ENCODE measurements at regions not wholly inside any gene's neighbourhood (a gene's known extent, or its start where the extent isn't known, plus 50 kb on each side); places are given as distances from the start of the nearest gene placed in this dataset.
A peak's percentile ranks its signal among the peaks of the same experiment; 100 is the strongest.

DNA sequence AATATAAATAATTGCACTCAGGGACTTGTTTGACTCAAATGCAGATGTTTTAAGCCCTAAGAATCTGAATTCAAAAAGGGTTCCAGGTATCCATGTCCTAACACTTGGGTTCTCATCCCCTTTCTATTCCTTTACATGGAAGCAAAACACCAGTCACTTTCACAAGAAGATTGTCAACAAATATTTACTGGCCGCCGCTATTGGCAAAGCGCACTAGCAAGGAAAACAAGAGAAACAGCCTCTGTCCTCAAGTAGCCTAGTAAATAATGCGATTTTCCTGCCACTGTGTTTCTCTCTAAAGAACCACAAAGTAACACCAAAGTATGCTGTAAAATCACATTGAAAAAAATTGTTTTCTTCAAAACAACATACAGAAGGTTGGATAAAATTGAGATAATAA lies 66.7 kb upstream of the EZH2 start:
- no CpG with 5 or more reads among the region's 4 CpGs for WGBS (ENCODE audit: extremely low coverage, insufficient coverage, insufficient read length)
- H3K9me3 ChIP-seq (ENCODE audit: insufficient read depth, low read depth, low read length) = peaks cover 2% of the 10 kb centered on the region
- no peak overlapping the region for H3K4me2 ChIP-seq (ENCODE audit: low read length)
- H3K4me1 ChIP-seq (ENCODE audit: control insufficient read depth in 1 of 2, insufficient read depth in 2 of 2, low read length in 2 of 2) = no peaks in the 10 kb centered on the region
- no peak overlapping the region for H4K8ac ChIP-seq (ENCODE audit: low read depth, low read length)
- H3K9ac ChIP-seq (ENCODE audit: low read length) = no peak overlapping the region
- no peak for DNase-seq
- no peak overlapping the region for H3K27ac ChIP-seq (ENCODE audit: low read depth, low read length)
- no peak overlapping the region for H3K23ac ChIP-seq (ENCODE audit: low read length)
- H3K36me3 ChIP-seq (ENCODE audit: control insufficient read depth in 1 of 2, insufficient read depth in 2 of 2, low read length in 2 of 2) = no peaks in the 10 kb centered on the region
- no peak overlapping the region for H3K4ac ChIP-seq (ENCODE audit: low read depth, low read length)
- H3K27me3 ChIP-seq (ENCODE audit: insufficient read depth, low read length) = no peaks in the 10 kb centered on the region
- H2BK5ac ChIP-seq (ENCODE audit: low read depth, low read length, poor library complexity) = no peak overlapping the region
- H3K14ac ChIP-seq (ENCODE audit: low read length) = no peak overlapping the region
- H2BK12ac ChIP-seq (ENCODE audit: low read length) = no peak overlapping the region
- H3K18ac ChIP-seq (ENCODE audit: low read length) = no peak overlapping the region
- no peak overlapping the region for H4K91ac ChIP-seq (ENCODE audit: low read depth, low read length)
- no peak overlapping the region for H3K4me3 ChIP-seq (ENCODE audit: low read depth, low read length)
- no peak overlapping the region for H2BK120ac ChIP-seq (ENCODE audit: insufficient read depth, low read length, poor library complexity)
- H2AK5ac ChIP-seq (ENCODE audit: low read length) = no peak overlapping the region
- no peak overlapping the region for H4K12ac ChIP-seq (ENCODE audit: low read depth, low read length)
- no peak overlapping the region for H2AFZ ChIP-seq (ENCODE audit: insufficient read depth, low read length, poor library complexity)
- no peaks in the 10 kb centered on the region for H3K79me1 ChIP-seq (ENCODE audit: low read length)
- no peaks in the 10 kb centered on the region for H3K79me2 ChIP-seq (ENCODE audit: control insufficient read depth, insufficient read depth, low read length, poor library complexity)

DNA sequence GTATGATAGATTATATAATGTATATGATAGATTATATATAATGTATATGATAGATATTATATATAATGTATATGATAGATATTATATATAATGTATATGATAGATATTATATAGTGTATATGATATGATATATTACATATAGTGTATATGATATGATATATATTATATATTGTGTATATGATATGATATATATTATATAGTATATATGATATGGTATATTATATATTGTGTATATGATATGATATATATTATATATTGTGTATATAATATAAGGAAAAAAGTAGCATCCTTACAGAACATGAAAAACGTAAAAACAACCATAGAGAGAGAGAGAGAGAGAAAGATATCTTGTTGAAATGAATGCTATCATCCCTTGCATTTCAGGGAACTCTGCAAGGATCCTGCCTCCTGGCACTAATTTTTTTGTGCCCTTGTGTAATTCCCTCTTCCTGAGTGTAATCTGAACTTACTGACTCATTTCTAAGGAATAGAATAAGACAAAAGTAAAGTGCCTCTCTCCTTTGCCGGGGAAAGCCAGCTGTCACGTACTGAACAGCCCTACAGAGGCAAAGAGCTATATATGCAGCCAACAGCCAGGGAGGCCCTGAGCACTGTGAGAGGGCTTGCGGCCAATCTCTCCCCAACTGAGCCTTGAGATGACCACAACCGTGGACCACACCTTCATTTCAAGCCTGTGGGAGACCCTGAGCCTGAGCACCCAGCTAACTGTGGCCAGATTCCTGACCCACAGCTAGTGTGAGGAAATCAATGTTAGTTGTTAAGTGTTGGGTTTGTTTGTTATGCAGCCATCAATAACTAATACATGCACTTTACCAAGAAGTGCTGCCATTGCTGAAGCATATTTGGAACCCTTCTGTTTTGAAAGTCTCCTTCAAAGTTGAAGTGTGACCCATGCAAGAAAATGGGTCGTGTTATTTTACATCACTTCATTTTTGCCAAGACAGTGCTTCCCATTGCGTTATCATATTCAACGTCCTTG lies 61.1 kb upstream of the EZH2 start:
- no CpG with 5 or more reads among the region's 8 CpGs for WGBS (ENCODE audit: extremely low coverage, insufficient coverage, insufficient read length)

GRCh38 chr7:148941598-148942275 lies 57.6 kb upstream of the EZH2 start:
- no peak overlapping the region for H2BK5ac ChIP-seq (ENCODE audit: low read depth, low read length, poor library complexity)
- no peak overlapping the region for H2AFZ ChIP-seq (ENCODE audit: insufficient read depth, low read length, poor library complexity)

More for the DNA sequence above, 61.1 kb upstream of the EZH2 start:
- Histone ChIP-seq H3K79me2 (ENCODE audit: control insufficient read depth, insufficient read depth, low read length, poor library complexity) (no peaks in the 10 kb centered on the region), H3K23ac (ENCODE audit: low read length) (no peak overlapping the region), H4K91ac (ENCODE audit: low read depth, low read length) (no peak overlapping the region), H3K9me3 (ENCODE audit: insufficient read depth, low read depth, low read length) (peaks cover 2% of the 10 kb centered on the region), H3K27ac (ENCODE audit: low read depth, low read length) (no peak overlapping the region), H3K4me1 (ENCODE audit: control insufficient read depth in 1 of 2, insufficient read depth in 2 of 2, low read length in 2 of 2) (no peaks in the 10 kb centered on the region), H2BK120ac (ENCODE audit: insufficient read depth, low read length, poor library complexity) (no peak overlapping the region), H4K8ac (ENCODE audit: low read depth, low read length) (no peak overlapping the region), H3K79me1 (ENCODE audit: low read length) (no peaks in the 10 kb centered on the region), H2BK5ac (ENCODE audit: low read depth, low read length, poor library complexity) (no peak overlapping the region), H3K27me3 (ENCODE audit: insufficient read depth, low read length) (no peaks in the 10 kb centered on the region), H2AK5ac (ENCODE audit: low read length) (no peak overlapping the region), H3K36me3 (ENCODE audit: control insufficient read depth in 1 of 2, insufficient read depth in 2 of 2, low read length in 2 of 2) (no peaks in the 10 kb centered on the region), H2BK12ac (ENCODE audit: low read length) (no peak overlapping the region), H3K4ac (ENCODE audit: low read depth, low read length) (no peak overlapping the region), H4K12ac (ENCODE audit: low read depth, low read length) (no peak overlapping the region), H3K14ac (ENCODE audit: low read length) (no peak overlapping the region), H3K18ac (ENCODE audit: low read length) (no peak overlapping the region), H3K4me3 (ENCODE audit: low read depth, low read length) (no peak overlapping the region), H3K9ac (ENCODE audit: low read length) (no peak overlapping the region), H2AFZ (ENCODE audit: insufficient read depth, low read length, poor library complexity) (no peak overlapping the region), H3K4me2 (ENCODE audit: low read length) (no peak overlapping the region)
- peak; percentile 30 to 40 for DNase-seq

DNA sequence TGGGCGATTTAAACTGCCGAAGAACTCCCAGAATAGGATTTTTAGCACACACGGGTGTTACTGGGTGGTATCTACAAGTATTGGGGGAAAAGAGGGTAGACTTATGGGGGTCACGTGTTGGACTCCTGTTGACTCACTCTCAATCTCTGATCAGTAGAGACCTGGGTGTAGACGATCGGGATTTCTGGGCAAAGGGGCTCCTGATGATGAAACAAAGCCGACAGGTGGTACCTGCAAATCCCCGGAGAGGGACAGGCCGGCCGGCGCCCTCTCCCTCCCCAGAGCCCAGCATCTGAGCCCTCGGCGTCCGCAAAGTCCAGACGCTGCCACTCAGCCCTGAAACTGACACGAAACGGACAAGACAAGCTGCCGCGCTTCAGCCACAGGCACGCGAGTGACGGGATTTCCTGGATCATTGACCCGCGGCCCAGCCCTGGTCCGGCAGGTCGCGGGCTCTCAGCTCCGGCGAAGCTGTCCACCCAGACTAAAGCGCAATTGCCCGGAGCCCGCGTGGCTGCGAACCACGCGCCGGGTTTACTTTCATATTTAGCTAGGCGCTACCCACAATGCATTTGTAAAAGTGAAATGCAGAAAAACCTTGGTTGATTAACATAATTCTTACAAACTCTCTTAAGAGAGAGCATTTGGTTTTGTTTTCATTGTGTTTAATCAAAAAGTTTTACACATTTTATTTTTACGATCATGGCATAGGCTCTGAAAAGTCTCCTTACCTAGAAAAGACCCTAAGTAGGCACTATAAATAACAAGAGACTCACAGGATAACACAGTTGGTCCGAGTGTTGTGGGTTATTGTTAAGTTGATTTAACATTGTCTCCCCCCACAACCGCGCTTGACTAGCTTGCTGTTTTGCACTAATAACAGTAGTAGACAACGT lies 56.9 kb upstream of the EZH2 start:
- no peak overlapping the region for H3K4ac ChIP-seq (ENCODE audit: low read depth, low read length)
- H3K23ac ChIP-seq (ENCODE audit: low read length) = no peak overlapping the region
- H4K91ac ChIP-seq (ENCODE audit: low read depth, low read length) = no peak overlapping the region
- no peak overlapping the region for H3K18ac ChIP-seq (ENCODE audit: low read length)
- H3K36me3 ChIP-seq (ENCODE audit: control insufficient read depth in 1 of 2, insufficient read depth in 2 of 2, low read length in 2 of 2) = no peaks in the 10 kb centered on the region
- DNase-seq = peak; percentile 71 to 86
- H2BK12ac ChIP-seq (ENCODE audit: low read length) = no peak overlapping the region
- no peaks in the 10 kb centered on the region for H3K79me1 ChIP-seq (ENCODE audit: low read length)
- H3K79me2 ChIP-seq (ENCODE audit: control insufficient read depth, insufficient read depth, low read length, poor library complexity) = no peaks in the 10 kb centered on the region
- H3K14ac ChIP-seq (ENCODE audit: low read length) = no peak overlapping the region
- peak overlapping the region; percentile 80 for H3K4me3 ChIP-seq (ENCODE audit: low read depth, low read length)
- peak overlapping the region; percentile 4 for H2AFZ ChIP-seq (ENCODE audit: insufficient read depth, low read length, poor library complexity)
- H3K27ac ChIP-seq (ENCODE audit: low read depth, low read length) = no peak overlapping the region
- no CpG with 5 or more reads among the region's 43 CpGs for WGBS (ENCODE audit: extremely low coverage, insufficient coverage, insufficient read length)
- H3K4me2 ChIP-seq (ENCODE audit: low read length) = peak overlapping the region; percentile 55
- H3K9me3 ChIP-seq (ENCODE audit: insufficient read depth, low read depth, low read length) = peaks cover 4% of the 10 kb centered on the region
- H3K4me1 ChIP-seq (ENCODE audit: control insufficient read depth in 1 of 2, insufficient read depth in 2 of 2, low read length in 2 of 2) = no peaks in the 10 kb centered on the region
- H2AK5ac ChIP-seq (ENCODE audit: low read length) = no peak overlapping the region
- H3K9ac ChIP-seq (ENCODE audit: low read length) = peak overlapping the region; percentile 12
- no peak overlapping the region for H4K12ac ChIP-seq (ENCODE audit: low read depth, low read length)
- H2BK120ac ChIP-seq (ENCODE audit: insufficient read depth, low read length, poor library complexity) = no peak overlapping the region
- H4K8ac ChIP-seq (ENCODE audit: low read depth, low read length) = peak overlapping the region; percentile 1
- H2BK5ac ChIP-seq (ENCODE audit: low read depth, low read length, poor library complexity) = peak overlapping the region; percentile 4
- no peaks in the 10 kb centered on the region for H3K27me3 ChIP-seq (ENCODE audit: insufficient read depth, low read length)

More at GRCh38 chr7:148941598-148942275, 57.6 kb upstream of the EZH2 start:
- Histone ChIP-seq H3K9me3 (ENCODE audit: insufficient read depth, low read depth, low read length) (peaks cover 4% of the 10 kb centered on the region), H3K79me1 (ENCODE audit: low read length) (no peaks in the 10 kb centered on the region), H3K18ac (ENCODE audit: low read length) (no peak overlapping the region), H3K36me3 (ENCODE audit: control insufficient read depth in 1 of 2, insufficient read depth in 2 of 2, low read length in 2 of 2) (no peaks in the 10 kb centered on the region), H3K4ac (ENCODE audit: low read depth, low read length) (no peak overlapping the region), H3K79me2 (ENCODE audit: control insufficient read depth, insufficient read depth, low read length, poor library complexity) (no peaks in the 10 kb centered on the region), H4K91ac (ENCODE audit: low read depth, low read length) (no peak overlapping the region), H2BK12ac (ENCODE audit: low read length) (no peak overlapping the region), H3K4me1 (ENCODE audit: control insufficient read depth in 1 of 2, insufficient read depth in 2 of 2, low read length in 2 of 2) (no peaks in the 10 kb centered on the region), H2BK120ac (ENCODE audit: insufficient read depth, low read length, poor library complexity) (no peak overlapping the region), H3K14ac (ENCODE audit: low read length) (no peak overlapping the region), H3K4me2 (ENCODE audit: low read length) (peak overlapping the region; percentile 55), H3K27me3 (ENCODE audit: insufficient read depth, low read length) (no peaks in the 10 kb centered on the region), H3K4me3 (ENCODE audit: low read depth, low read length) (no peak overlapping the region), H3K9ac (ENCODE audit: low read length) (no peak overlapping the region), H2AK5ac (ENCODE audit: low read length) (no peak overlapping the region), H3K23ac (ENCODE audit: low read length) (no peak overlapping the region), H3K27ac (ENCODE audit: low read depth, low read length) (no peak overlapping the region), H4K12ac (ENCODE audit: low read depth, low read length) (no peak overlapping the region), H4K8ac (ENCODE audit: low read depth, low read length) (no peak overlapping the region)
- WGBS (ENCODE audit: extremely low coverage, insufficient coverage, insufficient read length) = no CpG with 5 or more reads among the region's 17 CpGs
- peak; percentile 61 to 80 for DNase-seq

All from trophoblast cell (in vitro differentiated cells and primary cell).